Heart left ventricle (tissue), 16 donors: ENCODE measurements at regions not wholly inside any gene's neighbourhood (a gene's known extent, or its start where the extent isn't known, plus 50 kb on each side); places are given as distances from the start of the nearest gene placed in this dataset.

ENCODE experiments used
- ATAC-seq, 4 donors: fragments of 200-7000 bp; cut with Tn5 transposase; one replicate each; pipeline ENCODE4 v1.9.1; 2020 to 2022; ENCODE audit warnings: moderate library complexity in 4 of 4, mild to moderate bottlenecking in 3 of 4, moderate number of reproducible peaks in 1 of 4
- DNase-seq, 5 donors: peaks; one replicate each; pipeline ENCODE4 v3.0.0-alpha.2; 2020
- H3K27ac ChIP-seq, 12 donors: fragments of 200-600 bp; sonication (generic) in 4 of 12; one replicate each; pipeline versions ENCODE4 v1.5.0 to v1.8.0; 2016 to 2022; ENCODE audit warnings: mild to moderate bottlenecking in 2 of 12
- H3K27me3 ChIP-seq, 9 donors: fragments of 200-600 bp; sonication (generic) in 2 of 9; one replicate each; pipeline versions ENCODE4 v1.5.1 to v1.8.0; 2016 to 2022; ENCODE audit warnings: mild to moderate bottlenecking in 3 of 9
- H3K36me3 ChIP-seq, 9 donors: fragments of 200-600 bp; sonication (generic) in 2 of 9; one replicate each; pipeline versions ENCODE4 v1.5.0 to v1.8.0; 2018 to 2022; ENCODE audit warnings: mild to moderate bottlenecking in 2 of 9
- H3K4me1 ChIP-seq, 12 donors: fragments of 200-600 bp; sonication (generic) in 4 of 12; one replicate each; pipeline versions ENCODE4 v1.5.0 to v1.8.0; 2016 to 2022; ENCODE audit warnings: mild to moderate bottlenecking in 3 of 12
- H3K4me3 ChIP-seq, 12 donors: fragments of 200-600 bp; sonication (generic) in 4 of 12; one replicate each; pipeline versions ENCODE4 v1.5.0 to v1.8.0; 2017 to 2022; ENCODE audit warnings: mild to moderate bottlenecking in 9 of 12, moderate library complexity in 4 of 12
- H3K9me3 ChIP-seq, 12 donors: fragments of 200-600 bp; sonication (generic) in 4 of 12; one replicate each; pipeline versions ENCODE4 v1.5.0 to v1.8.0; 2016 to 2022; ENCODE audit warnings: mild to moderate bottlenecking in 1 of 12
- CTCF ChIP-seq, 12 donors: fragments of 200-600 bp; sonication (generic) in 4 of 12; IDR thresholded peaks; one replicate each; pipeline versions ENCODE4 v1.5.0 to v1.8.0; 2018 to 2022; ENCODE audit warnings: antibody characterized with exemption in 12 of 12, mild to moderate bottlenecking in 5 of 12
- POLR2A ChIP-seq, 2 donors: fragments of 450-650 bp; IDR thresholded peaks; one replicate each; pipeline ENCODE4 v1.6.1; 2017; ENCODE audit warnings: antibody characterized with exemption in 2 of 2, mild to moderate bottlenecking in 2 of 2, moderate library complexity in 2 of 2
- WGBS, 4 donors: extraction: QIAGEN DNeasy Blood & Tissue Kit in 2 of 4; methylation state at CpG; one replicate each; pipeline versions ENCODE4 v1.1.5 to v1.1.7; 2013 to 2018; 5-methylcytosine and 5-hydroxymethylcytosine counted together
- intact Hi-C, 10 donors: fragments of 100-400 bp; cut with DNase I; formaldehyde crosslinking; loops; one replicate each; pipeline versions ENCODE4 v1.11.1 to v1.14.2; 2022
- donor health status: ischemic (EF 13 %, LVEDD 7.1; RV severe dilation, severe dysfunction).
- donor health status: healthy with polysubstance abuse.
- donor health status: DM: no; HTN: yes; CAD: no.
- donor health status: DM: no; HTN: no; CAD: no.
- donor health status: ischemic (EF 25% LVEDD 6.9; RV normal size, moderate dysfunction).
- donor health status: ischemic (EF 25% LVEDD 5.7; RV mildly dilated, moderate dysfunction).
- donor health status: healthy.
- donor health status: DM: yes; HTN: yes; CAD: no.
- donor health status: ischemic (EF 35%, LVEDD 5.7; RV mildly dilated, moderate dysfunction).
- donor health status: nonischemic (EF 11% LVEDD 7.7; RV severe dilation, severe dysfunction).
- donor health status: DM: yes; HTN: yes; CAD: no.
- donor health status: PGD.
- donor health status: ischemic (EF 29% LVEDD 5.4; RV normal size, mild dysfunction).
- donor health status: nonischemic (EF 23%, LVEDD 6.1; RV moderate dilation, normal function).

- ATAC-seq = no peak
- H3K4me1 ChIP-seq = peaks cover 0 to 2% (median 0%) of the 10 kb centered on the region in 12 donors
- H3K36me3 ChIP-seq = no peaks in the 10 kb centered on the region
- H3K27ac ChIP-seq = peak overlapping the region in 1 of 12 donors; percentile 14
- H3K9me3 ChIP-seq = peaks cover 0 to 8% (median 0%) of the 10 kb centered on the region in 12 donors
- WGBS, 4 donors = 71 to 81% (median 77%) methylated on average over 5 of the region's 5 CpGs
- TF ChIP-seq CTCF (IDR thresholded peaks at IDR 0.05) (no peak), POLR2A (IDR thresholded peaks at IDR 0.05) (no peak)
- intact Hi-C loops = no loop called here
- no peaks in the 10 kb centered on the region for H3K27me3 ChIP-seq
- no peak for DNase-seq
- peak overlapping the region in 1 of 12 donors; percentile 2 for H3K4me3 ChIP-seq
Measured at GRCh38 chr21:27094184-27094948, 127.5 kb upstream of the ADAMTS5 start.

GRCh38 chr21:27086630-27087029, 119.7 kb upstream of the ADAMTS5 start:
- DNase-seq (no peak), ATAC-seq (no peak)
- WGBS, 4 donors = 95 to 96% (median 96%) methylated on average over 2 of the region's 2 CpGs
- Histone ChIP-seq H3K4me1 (peaks cover 0 to 2% (median 0%) of the 10 kb centered on the region in 12 donors), H3K27me3 (no peaks in the 10 kb centered on the region), H3K4me3 (no peak overlapping the region), H3K9me3 (peaks cover 0 to 8% (median 0%) of the 10 kb centered on the region in 12 donors), H3K27ac (no peak overlapping the region), H3K36me3 (no peaks in the 10 kb centered on the region)
- TF ChIP-seq CTCF (IDR thresholded peaks at IDR 0.05) (no peak), POLR2A (IDR thresholded peaks at IDR 0.05) (no peak)
- intact Hi-C loops = no loop called here

GRCh38 chr21:27086186-27086585, 119.3 kb upstream of the ADAMTS5 start:
- H3K4me3 ChIP-seq = no peak overlapping the region
- H3K4me1 ChIP-seq = peaks cover 0 to 2% (median 0%) of the 10 kb centered on the region in 12 donors
- ATAC-seq = no peak
- H3K27ac ChIP-seq = no peak overlapping the region
- 84 to 89% (median 87%) methylated on average over 6 of the region's 6 CpGs for WGBS, 4 donors
- H3K9me3 ChIP-seq = peaks cover 0 to 8% (median 0%) of the 10 kb centered on the region in 12 donors
- no peak for TF ChIP-seq POLR2A (IDR thresholded peaks at IDR 0.05)
- TF ChIP-seq CTCF (IDR thresholded peaks at IDR 0.05) = no peak
- no peaks in the 10 kb centered on the region for H3K36me3 ChIP-seq
- intact Hi-C loops = no loop called here
- H3K27me3 ChIP-seq = no peaks in the 10 kb centered on the region
- no peak for DNase-seq

- DNase-seq = no peak
- no peak for ATAC-seq
- peaks cover 0 to 8% (median 0%) of the 10 kb centered on the region in 12 donors for H3K9me3 ChIP-seq
- no peaks in the 10 kb centered on the region for H3K27me3 ChIP-seq
- no peak overlapping the region for H3K4me3 ChIP-seq
- TF ChIP-seq POLR2A (IDR thresholded peaks at IDR 0.05) = no peak
- TF ChIP-seq CTCF (IDR thresholded peaks at IDR 0.05) = no peak
- WGBS, 4 donors = 83 to 100% (median 93%) methylated on average over 1 of the region's 1 CpG
- no peaks in the 10 kb centered on the region for H3K36me3 ChIP-seq
- intact Hi-C loops = no loop called here
- no peak overlapping the region for H3K27ac ChIP-seq
- H3K4me1 ChIP-seq = peaks cover 0 to 2% (median 0%) of the 10 kb centered on the region in 12 donors
Measured at GRCh38 chr21:27085387-27085786, 118.5 kb upstream of the ADAMTS5 start.
